HCT116 (cell line): ENCODE measurements at regions not wholly inside any gene's neighbourhood (a gene's known extent, or its start where the extent isn't known, plus 50 kb on each side); places are given as distances from the start of the nearest gene placed in this dataset.

ENCODE experiments used
- ATAC-seq: fragments of 200-7000 bp; cut with Tn5 transposase; 2 replicates; pipeline ENCODE4 v1.9.1; 2020; ENCODE audit warnings: mild to moderate bottlenecking, moderate library complexity
- BruUV-seq: library from RNA; stranded (reverse); fragments of 400-500 nt; replicated peaks from 2 replicates; lab custom pipeline; 2021; lab: Mats Ljungman, UMichigan
- CTCF ChIA-PET: fragments of 300-600 bp; sonication (Branson Sonifier 250); formaldehyde crosslinking; loops from one replicate; lab custom pipeline; 2021; ENCODE audit warnings: antibody characterized with exemption; lab: Charles Lee
- POLR2A ChIA-PET: fragments of 300-600, 350-600 bp; sonication (Branson Sonifier 250); formaldehyde crosslinking; loops from one replicate; lab custom pipeline; 2021; ENCODE audit warnings: antibody characterized with exemption; lab: Charles Lee
- RAD21 ChIA-PET, 2 experiments: fragments of 300-600 bp; sonication (Branson Sonifier 250); formaldehyde crosslinking; loops; one replicate each; lab custom pipeline; 2023; ENCODE audit warnings: low total read pairs in 2 of 2; ENCODE audit not compliant: uncharacterized antibody in 2 of 2, unreplicated experiment in 2 of 2, low non-redundant PET in 1 of 2; lab: Charles Lee
- DNase-seq: peaks from one replicate; pipeline ENCODE4 v3.0.0-alpha.2; 2010; ENCODE audit warnings: low read depth, low spot score
- H2AFZ ChIP-seq: fragments of 200-600 bp; shearing (Covaris generic), sonication (generic); 2 replicates; pipeline ENCODE4 v1.6.1; 2017; ENCODE audit warnings: low read depth, mixed run types, mixed read lengths, antibody characterized with exemption, low read length; ENCODE audit not compliant: poor library complexity, severe bottlenecking
- H3K27ac ChIP-seq: 2 replicates; pipeline ENCODE4 v1.5.1; 2012; ENCODE audit warnings: low read depth, low read length
- H3K27me3 ChIP-seq: fragments of 200-600 bp; sonication (generic); 2 replicates; pipeline ENCODE4 v1.6.1; 2016; ENCODE audit warnings: mixed run types, low read length, mixed read lengths; ENCODE audit not compliant: insufficient read depth
- H3K36me3 ChIP-seq, 2 experiments: fragments of 200-500 bp in 1 of 2; fragments of 200-600 bp in 1 of 2; sonication (Bioruptor generic) in 1 of 2; sonication (generic) in 1 of 2; 2 replicates each; pipeline versions ENCODE4 v1.5.1 to v1.6.1; 2014 to 2016; ENCODE audit warnings: low read length in 2 of 2, inconsistent platforms in 1 of 2, mixed read lengths in 1 of 2, mixed run types in 1 of 2; ENCODE audit not compliant: insufficient read depth in 2 of 2, control insufficient read depth in 1 of 2
- H3K4me1 ChIP-seq, 2 experiments: fragments of 200-600 bp in 1 of 2; sonication (generic) in 1 of 2; 2 replicates each; pipeline versions ENCODE4 v1.5.1 to v1.6.1; 2012 to 2017; ENCODE audit warnings: low read length in 2 of 2, inconsistent platforms in 1 of 2, mild to moderate bottlenecking in 1 of 2, mixed read lengths in 1 of 2, mixed run types in 1 of 2, moderate library complexity in 1 of 2; ENCODE audit not compliant: insufficient read depth in 2 of 2, control insufficient read depth in 1 of 2
- H3K4me2 ChIP-seq: fragments of 200-600 bp; sonication (generic); 2 replicates; pipeline ENCODE4 v1.6.1; 2017; ENCODE audit warnings: mixed run types, low read length, mixed read lengths
- H3K4me3 ChIP-seq, 2 experiments: fragments of 200-600 bp in 1 of 2; sonication (generic) in 1 of 2; replicated peaks in 1 of 2; 2 replicates each; pipeline ENCODE4 v1.5.1; 2011 to 2016; ENCODE audit warnings: low read length in 2 of 2, control low read depth in 1 of 2, low read depth in 1 of 2, mild to moderate bottlenecking in 1 of 2, mixed read lengths in 1 of 2, mixed run types in 1 of 2
- H3K79me2 ChIP-seq: fragments of 200-600 bp; sonication (generic); 2 replicates; pipeline ENCODE4 v1.6.1; 2017; ENCODE audit warnings: mild to moderate bottlenecking, mixed run types, low read length, moderate library complexity, mixed read lengths; ENCODE audit not compliant: insufficient read depth
- H3K9ac ChIP-seq: fragments of 200-600 bp; sonication (generic); 2 replicates; pipeline ENCODE4 v1.6.1; 2016; ENCODE audit warnings: low read length, mixed read lengths
- H3K9me2 ChIP-seq: fragments of 200-600 bp; sonication (generic), shearing (Covaris generic); 2 replicates; pipeline ENCODE4 v1.6.1; 2017; ENCODE audit warnings: mixed run types, mild to moderate bottlenecking, moderate library complexity; ENCODE audit not compliant: insufficient read depth
- H3K9me3 ChIP-seq, 2 experiments: fragments of 200-500 bp in 1 of 2; fragments of 200-600 bp in 1 of 2; sonication (Bioruptor generic) in 1 of 2; sonication (generic) in 1 of 2; 2 replicates each; pipeline ENCODE4 v1.6.1; 2014 to 2017; ENCODE audit warnings: low read length in 2 of 2, mixed read lengths in 2 of 2, inconsistent platforms in 1 of 2, low read depth in 1 of 2, mild to moderate bottlenecking in 1 of 2, mixed run types in 1 of 2, moderate library complexity in 1 of 2; ENCODE audit not compliant: control insufficient read depth in 1 of 2, insufficient read depth in 1 of 2
- H4K20me1 ChIP-seq: fragments of 200-600 bp; sonication (generic), shearing (Covaris generic); 2 replicates; pipeline ENCODE4 v1.6.1; 2017; ENCODE audit warnings: mixed run types, mild to moderate bottlenecking, moderate library complexity; ENCODE audit not compliant: insufficient read depth
- CEBPB ChIP-seq: IDR thresholded peaks from 2 replicates; pipeline ENCODE4 v1.6.1; 2012; ENCODE audit warnings: low read depth
- CTCF ChIP-seq, 3 experiments: fragments of 200-600 bp in 1 of 3; sonication (generic) in 1 of 3; IDR thresholded peaks in 2 of 3; conservative IDR thresholded peaks in 1 of 3; 2 replicates each; pipeline ENCODE4 v1.5.1; 2012 to 2017; ENCODE audit warnings: low read depth in 2 of 3, low read length in 2 of 3, antibody characterized with exemption in 1 of 3, borderline replicate concordance in 1 of 3, control low read depth in 1 of 3, mild to moderate bottlenecking in 1 of 3, mixed read lengths in 1 of 3, mixed run types in 1 of 3, moderate library complexity in 1 of 3; ENCODE audit not compliant: insufficient read depth in 1 of 3
- EGR1 ChIP-seq: IDR thresholded peaks from 2 replicates; pipeline ENCODE4 v1.6.1; 2012; ENCODE audit warnings: low read depth
- EZH2 ChIP-seq: fragments of 200-600 bp; sonication (generic); IDR thresholded peaks from 2 replicates; pipeline ENCODE4 v1.6.1; 2017; ENCODE audit warnings: antibody characterized with exemption, mixed run types
- JUND ChIP-seq: IDR thresholded peaks from 2 replicates; pipeline ENCODE4 v1.6.1; 2012
- POLR2A ChIP-seq: IDR thresholded peaks from 2 replicates; pipeline ENCODE4 v1.7.0; 2011; ENCODE audit warnings: borderline replicate concordance; ENCODE audit not compliant: insufficient read depth, insufficient read length; ENCODE audit errors: extremely low read depth
- POLR2AphosphoS5 ChIP-seq: IDR thresholded peaks from 2 replicates; pipeline ENCODE4 v1.6.1; 2011; ENCODE audit warnings: mild to moderate bottlenecking, low read depth, low read length, moderate library complexity
- RAD21 ChIP-seq: IDR thresholded peaks from 2 replicates; pipeline ENCODE4 v1.6.1; 2012; ENCODE audit warnings: low read depth, mild to moderate bottlenecking
- SP1 ChIP-seq: IDR thresholded peaks from 2 replicates; pipeline ENCODE4 v1.6.1; 2012; ENCODE audit warnings: low read depth
- ZFX ChIP-seq: fragments of 450-650 bp; IDR thresholded peaks from 2 replicates; pipeline ENCODE4 v1.6.1; 2017
- ZNF274 ChIP-seq: fragments of 200-500 bp; sonication (Bioruptor generic); IDR thresholded peaks from 2 replicates; pipeline ENCODE4 v1.6.1; 2014; ENCODE audit warnings: mild to moderate bottlenecking, low read depth, low read length, inconsistent platforms
- intact Hi-C: fragments of 100-400 bp; cut with micrococcal nuclease; formaldehyde crosslinking; loops from 2 replicates; pipeline ENCODE4 v1.10.0; 2022
- TF ChIP-seq, protein P1 (sequence below): IDR thresholded peaks from 2 replicates; pipeline ENCODE4 v1.6.1; 2011; ENCODE audit warnings: mild to moderate bottlenecking, low read length, moderate library complexity; ENCODE audit not compliant: insufficient replicate concordance; ENCODE audit errors: extremely low read depth
- TF ChIP-seq, protein P2 (sequence below): IDR thresholded peaks from 2 replicates; pipeline ENCODE4 v1.6.1; 2012
- TF ChIP-seq, protein P3 (sequence below): IDR thresholded peaks from 2 replicates; pipeline ENCODE4 v1.6.1; 2012; ENCODE audit warnings: low read depth

- CTCF ChIA-PET, result no interaction called here
Measured at GRCh38 chr11:79578116-79578515, 137.3 kb upstream of the TENM4 start.

GRCh38 chr11:79575701-79576100 lies 134.9 kb upstream of the TENM4 start:
- intact Hi-C loops, result no loop called here
- no peaks in the 10 kb centered on the region for H3K9me2 ChIP-seq
- ChIA-PET CTCF (no interaction called here), RAD21 (no interaction called here), POLR2A (no interaction called here)
- H3K27me3 ChIP-seq, result no peaks in the 10 kb centered on the region
- no peak overlapping the region for H2AFZ ChIP-seq
- H3K9me3 ChIP-seq, result no peaks in the 10 kb centered on the region; a peak in 1 of 4 replicates
- H3K9ac ChIP-seq, result no peak overlapping the region
- no peak overlapping the region for H3K4me3 ChIP-seq
- H3K27ac ChIP-seq, result no peak overlapping the region
- H3K79me2 ChIP-seq, result no peaks in the 10 kb centered on the region
- H3K4me2 ChIP-seq, result no peak overlapping the region
- BruUV-seq, result no TSS peak
- DNase-seq (no peak), ATAC-seq (no peak)
- no peaks in the 10 kb centered on the region for H4K20me1 ChIP-seq
- no peaks in the 10 kb centered on the region for H3K36me3 ChIP-seq
- no peaks in the 10 kb centered on the region for H3K4me1 ChIP-seq
- TF ChIP-seq ZNF274 (no peak), CTCF (IDR thresholded peaks at IDR 0.05 in 2 of 3, conservative IDR thresholded peaks at IDR 0.05 in 1 of 3; ENCODE audit: borderline replicate concordance in 1 of 3, insufficient read depth in 1 of 3, low read depth in 2 of 3, low read length in 2 of 3) (no peak), RAD21 (no peak), EGR1 (no peak), POLR2A (no peak), SP1 (no peak), POLR2AphosphoS5 (no peak), CEBPB (no peak), ZFX (no peak), EZH2 (no peak), JUND (no peak)
- TF ChIP-seq, protein P1, sequence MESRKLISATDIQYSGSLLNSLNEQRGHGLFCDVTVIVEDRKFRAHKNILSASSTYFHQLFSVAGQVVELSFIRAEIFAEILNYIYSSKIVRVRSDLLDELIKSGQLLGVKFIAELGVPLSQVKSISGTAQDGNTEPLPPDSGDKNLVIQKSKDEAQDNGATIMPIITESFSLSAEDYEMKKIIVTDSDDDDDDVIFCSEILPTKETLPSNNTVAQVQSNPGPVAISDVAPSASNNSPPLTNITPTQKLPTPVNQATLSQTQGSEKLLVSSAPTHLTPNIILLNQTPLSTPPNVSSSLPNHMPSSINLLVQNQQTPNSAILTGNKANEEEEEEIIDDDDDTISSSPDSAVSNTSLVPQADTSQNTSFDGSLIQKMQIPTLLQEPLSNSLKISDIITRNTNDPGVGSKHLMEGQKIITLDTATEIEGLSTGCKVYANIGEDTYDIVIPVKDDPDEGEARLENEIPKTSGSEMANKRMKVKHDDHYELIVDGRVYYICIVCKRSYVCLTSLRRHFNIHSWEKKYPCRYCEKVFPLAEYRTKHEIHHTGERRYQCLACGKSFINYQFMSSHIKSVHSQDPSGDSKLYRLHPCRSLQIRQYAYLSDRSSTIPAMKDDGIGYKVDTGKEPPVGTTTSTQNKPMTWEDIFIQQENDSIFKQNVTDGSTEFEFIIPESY, result no peak
- TF ChIP-seq, protein P2, sequence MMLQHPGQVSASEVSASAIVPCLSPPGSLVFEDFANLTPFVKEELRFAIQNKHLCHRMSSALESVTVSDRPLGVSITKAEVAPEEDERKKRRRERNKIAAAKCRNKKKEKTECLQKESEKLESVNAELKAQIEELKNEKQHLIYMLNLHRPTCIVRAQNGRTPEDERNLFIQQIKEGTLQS, result no peak
- TF ChIP-seq, protein P3, sequence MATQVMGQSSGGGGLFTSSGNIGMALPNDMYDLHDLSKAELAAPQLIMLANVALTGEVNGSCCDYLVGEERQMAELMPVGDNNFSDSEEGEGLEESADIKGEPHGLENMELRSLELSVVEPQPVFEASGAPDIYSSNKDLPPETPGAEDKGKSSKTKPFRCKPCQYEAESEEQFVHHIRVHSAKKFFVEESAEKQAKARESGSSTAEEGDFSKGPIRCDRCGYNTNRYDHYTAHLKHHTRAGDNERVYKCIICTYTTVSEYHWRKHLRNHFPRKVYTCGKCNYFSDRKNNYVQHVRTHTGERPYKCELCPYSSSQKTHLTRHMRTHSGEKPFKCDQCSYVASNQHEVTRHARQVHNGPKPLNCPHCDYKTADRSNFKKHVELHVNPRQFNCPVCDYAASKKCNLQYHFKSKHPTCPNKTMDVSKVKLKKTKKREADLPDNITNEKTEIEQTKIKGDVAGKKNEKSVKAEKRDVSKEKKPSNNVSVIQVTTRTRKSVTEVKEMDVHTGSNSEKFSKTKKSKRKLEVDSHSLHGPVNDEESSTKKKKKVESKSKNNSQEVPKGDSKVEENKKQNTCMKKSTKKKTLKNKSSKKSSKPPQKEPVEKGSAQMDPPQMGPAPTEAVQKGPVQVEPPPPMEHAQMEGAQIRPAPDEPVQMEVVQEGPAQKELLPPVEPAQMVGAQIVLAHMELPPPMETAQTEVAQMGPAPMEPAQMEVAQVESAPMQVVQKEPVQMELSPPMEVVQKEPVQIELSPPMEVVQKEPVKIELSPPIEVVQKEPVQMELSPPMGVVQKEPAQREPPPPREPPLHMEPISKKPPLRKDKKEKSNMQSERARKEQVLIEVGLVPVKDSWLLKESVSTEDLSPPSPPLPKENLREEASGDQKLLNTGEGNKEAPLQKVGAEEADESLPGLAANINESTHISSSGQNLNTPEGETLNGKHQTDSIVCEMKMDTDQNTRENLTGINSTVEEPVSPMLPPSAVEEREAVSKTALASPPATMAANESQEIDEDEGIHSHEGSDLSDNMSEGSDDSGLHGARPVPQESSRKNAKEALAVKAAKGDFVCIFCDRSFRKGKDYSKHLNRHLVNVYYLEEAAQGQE, result no peak

More at GRCh38 chr11:79578116-79578515, 137.3 kb upstream of the TENM4 start:
- Histone ChIP-seq H4K20me1 (no peaks in the 10 kb centered on the region), H3K27ac (no peak overlapping the region), H3K4me2 (no peak overlapping the region), H2AFZ (no peak overlapping the region), H3K9ac (no peak overlapping the region), H3K4me1 (no peaks in the 10 kb centered on the region), H3K79me2 (no peaks in the 10 kb centered on the region), H3K36me3 (no peaks in the 10 kb centered on the region), H3K27me3 (no peaks in the 10 kb centered on the region), H3K4me3 (no peak overlapping the region), H3K9me3 (peaks cover 0 to 6% of the 10 kb centered on the region in 2 experiments; a peak in 1 of 4 replicates), H3K9me2 (no peaks in the 10 kb centered on the region)
- no peak for DNase-seq
- no peak for ATAC-seq
- no peak for TF ChIP-seq EZH2
- ChIA-PET RAD21 (no interaction called here), POLR2A (no interaction called here)
- intact Hi-C loops, result no loop called here
- no TSS peak for BruUV-seq
